ENCODE measurements at regions not wholly inside any gene's neighbourhood (a gene's known extent, or its start where the extent isn't known, plus 50 kb on each side); places are given as distances from the start of the nearest gene placed in this dataset.

DNA sequence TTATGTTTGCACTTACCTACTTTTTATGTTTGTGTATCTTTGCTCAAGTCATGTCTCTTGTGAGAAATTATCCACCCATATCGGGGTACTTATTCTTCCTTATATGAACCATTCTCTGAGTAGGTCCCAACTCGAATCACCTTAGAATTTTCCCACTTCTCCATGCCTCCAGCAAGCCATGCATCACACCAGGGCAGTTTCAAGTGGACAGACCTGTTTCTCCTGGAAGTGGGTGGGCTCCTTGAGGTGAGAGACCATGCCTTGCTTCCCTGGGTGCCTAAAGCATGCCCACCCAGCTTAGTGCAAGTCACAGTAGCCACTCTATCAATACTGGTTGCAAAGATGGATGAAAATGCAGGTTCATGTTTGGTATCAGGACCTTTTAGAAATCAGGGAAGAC, 187.2 kb downstream of the KIT start:
- ChIA-PET CTCF (no interaction called here), POLR2A (no interaction called here)
- peaks cover 10% of the 10 kb centered on the region for H3K27me3 Mint-ChIP-seq
- DNase-seq (no peak), ATAC-seq (ENCODE audit: low read depth) (no peak)
- no peaks in the 10 kb centered on the region for H3K4me1 Mint-ChIP-seq
- H3K36me3 Mint-ChIP-seq (ENCODE audit: low read depth) = no peaks in the 10 kb centered on the region
- H3K4me3 Mint-ChIP-seq = no peak overlapping the region
- intact Hi-C loops (cut with micrococcal nuclease) = no loop called here
- TF ChIP-seq, protein P1, sequence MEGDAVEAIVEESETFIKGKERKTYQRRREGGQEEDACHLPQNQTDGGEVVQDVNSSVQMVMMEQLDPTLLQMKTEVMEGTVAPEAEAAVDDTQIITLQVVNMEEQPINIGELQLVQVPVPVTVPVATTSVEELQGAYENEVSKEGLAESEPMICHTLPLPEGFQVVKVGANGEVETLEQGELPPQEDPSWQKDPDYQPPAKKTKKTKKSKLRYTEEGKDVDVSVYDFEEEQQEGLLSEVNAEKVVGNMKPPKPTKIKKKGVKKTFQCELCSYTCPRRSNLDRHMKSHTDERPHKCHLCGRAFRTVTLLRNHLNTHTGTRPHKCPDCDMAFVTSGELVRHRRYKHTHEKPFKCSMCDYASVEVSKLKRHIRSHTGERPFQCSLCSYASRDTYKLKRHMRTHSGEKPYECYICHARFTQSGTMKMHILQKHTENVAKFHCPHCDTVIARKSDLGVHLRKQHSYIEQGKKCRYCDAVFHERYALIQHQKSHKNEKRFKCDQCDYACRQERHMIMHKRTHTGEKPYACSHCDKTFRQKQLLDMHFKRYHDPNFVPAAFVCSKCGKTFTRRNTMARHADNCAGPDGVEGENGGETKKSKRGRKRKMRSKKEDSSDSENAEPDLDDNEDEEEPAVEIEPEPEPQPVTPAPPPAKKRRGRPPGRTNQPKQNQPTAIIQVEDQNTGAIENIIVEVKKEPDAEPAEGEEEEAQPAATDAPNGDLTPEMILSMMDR (IDR thresholded peaks at IDR 0.05) = no peak
- H3K27ac Mint-ChIP-seq = no peak overlapping the region
- no peaks in the 10 kb centered on the region for H3K9me3 Mint-ChIP-seq

DNA sequence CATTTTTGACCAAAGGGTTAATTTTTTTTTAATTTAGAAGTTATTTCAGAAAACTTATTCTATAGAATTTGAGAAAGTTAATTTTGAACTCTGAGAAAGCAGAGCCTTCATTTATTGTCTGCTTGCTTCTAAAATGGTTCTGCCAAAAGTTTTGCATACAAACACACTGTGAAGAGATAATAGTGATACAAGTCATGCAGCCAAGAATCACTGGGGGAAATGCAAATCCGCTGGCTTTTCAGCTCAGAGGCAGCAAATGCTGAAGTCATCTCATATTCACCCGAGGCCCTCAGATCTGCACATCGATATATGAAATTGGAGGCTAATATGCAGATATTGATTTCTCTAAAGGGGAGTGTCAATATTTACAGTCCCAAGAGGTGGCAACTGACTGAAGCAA, 186.2 kb downstream of the KIT start:
- intact Hi-C loops (cut with micrococcal nuclease) = no loop called here
- no peak for ATAC-seq (ENCODE audit: low read depth)
- TF ChIP-seq, protein P1 (IDR thresholded peaks at IDR 0.05) = no peak

DNA sequence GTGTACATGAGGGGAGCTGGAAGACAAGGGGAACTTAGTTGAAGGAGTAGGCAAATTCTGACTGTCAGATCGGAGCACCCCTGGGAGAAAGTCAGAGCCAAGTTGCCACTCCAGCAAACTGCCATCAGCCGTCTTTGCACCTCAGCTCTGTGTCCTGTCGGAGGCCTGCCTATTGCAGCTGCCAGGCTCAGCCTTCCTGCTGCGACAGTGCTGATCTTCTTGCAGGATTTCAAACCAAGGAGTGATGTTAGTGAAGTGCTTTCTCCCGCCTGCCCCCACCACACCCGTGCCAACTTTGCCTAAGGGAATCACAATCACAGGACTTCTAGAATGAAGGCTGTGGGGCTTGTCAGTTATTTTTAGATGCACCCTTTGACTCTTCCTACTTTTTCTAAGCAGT, 185.3 kb downstream of the KIT start:
- DNase-seq (no peak), ATAC-seq (ENCODE audit: low read depth) (no peak)
- intact Hi-C loops (cut with micrococcal nuclease) = no loop called here
- Mint-ChIP-seq H3K9me3 (no peaks in the 10 kb centered on the region), H3K36me3 (ENCODE audit: low read depth) (no peaks in the 10 kb centered on the region), H3K27me3 (peaks cover 10% of the 10 kb centered on the region), H3K4me1 (no peaks in the 10 kb centered on the region), H3K4me3 (no peak overlapping the region), H3K27ac (no peak overlapping the region)
- TF ChIP-seq, protein P1 (IDR thresholded peaks at IDR 0.05) = no peak
- ChIA-PET POLR2A (no interaction called here), CTCF (no interaction called here)

More for the DNA sequence above, 186.2 kb downstream of the KIT start:
- Mint-ChIP-seq H3K27ac (no peak overlapping the region), H3K4me1 (no peaks in the 10 kb centered on the region), H3K27me3 (peaks cover 10% of the 10 kb centered on the region), H3K9me3 (no peaks in the 10 kb centered on the region), H3K36me3 (ENCODE audit: low read depth) (no peaks in the 10 kb centered on the region), H3K4me3 (no peak overlapping the region)
- ChIA-PET CTCF (no interaction called here), POLR2A (no interaction called here)
- DNase-seq = no peak

DNA sequence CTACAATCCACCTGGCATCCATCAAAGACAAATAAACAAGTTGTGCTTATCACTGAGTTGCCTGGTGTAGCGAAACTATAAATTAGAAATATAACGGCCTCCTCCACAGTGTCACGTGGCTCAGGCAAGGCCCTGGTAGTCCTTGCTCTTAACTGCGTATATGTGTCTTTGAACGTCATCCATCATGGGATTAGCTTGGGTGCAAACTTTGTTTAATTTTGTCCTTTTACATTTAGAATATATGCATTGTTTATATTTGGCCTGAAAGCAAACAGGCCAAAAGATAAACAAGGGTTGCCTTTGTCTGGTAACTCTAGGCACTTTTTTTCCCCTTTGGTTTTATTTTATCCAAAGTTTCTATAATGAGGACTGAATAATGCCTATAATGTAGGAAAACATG, 184.9 kb downstream of the KIT start:
- DNase-seq (no peak), ATAC-seq (ENCODE audit: low read depth) (no peak)
- ChIA-PET CTCF (no interaction called here), POLR2A (no interaction called here)
- Mint-ChIP-seq H3K4me1 (no peaks in the 10 kb centered on the region), H3K9me3 (no peaks in the 10 kb centered on the region), H3K36me3 (ENCODE audit: low read depth) (no peaks in the 10 kb centered on the region), H3K27me3 (peaks cover 10% of the 10 kb centered on the region), H3K27ac (no peak overlapping the region), H3K4me3 (no peak overlapping the region)
- intact Hi-C loops (cut with micrococcal nuclease) = no loop called here
- TF ChIP-seq, protein P1 (IDR thresholded peaks at IDR 0.05) = no peak

DNA sequence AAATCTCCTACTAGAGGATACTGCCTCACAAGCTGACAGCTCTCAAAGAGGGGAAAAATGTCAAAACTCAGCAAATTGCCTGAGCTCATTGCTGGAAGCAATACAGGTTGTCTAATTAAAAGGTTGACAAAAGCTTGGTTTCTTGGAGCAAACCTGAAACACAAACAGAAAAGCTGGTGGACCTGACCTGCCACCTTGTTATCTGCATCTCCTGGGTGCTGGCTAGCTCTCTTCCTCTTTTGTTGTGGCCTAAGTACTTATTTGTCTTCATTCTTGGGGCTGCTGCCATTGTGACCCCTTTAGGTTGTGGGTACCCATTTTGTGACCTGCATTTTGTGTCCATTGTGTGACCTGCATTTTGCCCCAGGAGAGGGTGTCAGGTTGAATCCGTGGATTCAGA, 184.5 kb downstream of the KIT start:
- ChIA-PET POLR2A (no interaction called here), CTCF (no interaction called here)
- Mint-ChIP-seq H3K27ac (no peak overlapping the region), H3K9me3 (no peaks in the 10 kb centered on the region), H3K4me3 (no peak overlapping the region), H3K36me3 (ENCODE audit: low read depth) (no peaks in the 10 kb centered on the region), H3K4me1 (no peaks in the 10 kb centered on the region), H3K27me3 (peaks cover 7% of the 10 kb centered on the region)
- TF ChIP-seq, protein P1 (IDR thresholded peaks at IDR 0.05) = no peak
- no peak for ATAC-seq (ENCODE audit: low read depth)
- DNase-seq = no peak
- intact Hi-C loops (cut with micrococcal nuclease) = no loop called here

Measured in activated B cell treated with CpG ODN at 0.5 μM for 24 hours (primary cell).